ENCODE measurements at regions not wholly inside any gene's neighbourhood (a gene's known extent, or its start where the extent isn't known, plus 50 kb on each side); places are given as distances from the start of the nearest gene placed in this dataset.

- DNase-seq (ENCODE audit: low read depth) = peak; percentile 66
- no peak overlapping the region for H3K4me3 ChIP-seq (ENCODE audit: low read depth, low read length)
- H3K27me3 ChIP-seq (ENCODE audit: control insufficient read depth, insufficient read depth, low read length) = no peaks in the 10 kb centered on the region
- no peaks in the 10 kb centered on the region for H3K36me3 ChIP-seq (ENCODE audit: control insufficient read depth, insufficient read depth, low read length)
- no peak for TF ChIP-seq CTCF (IDR thresholded peaks at IDR 0.05; ENCODE audit: insufficient read depth, low read length, poor library complexity, severe bottlenecking)
Observed at GRCh38 chr12:91777268-91777992, 368.2 kb downstream of the BTG1 start.

GRCh38 chr12:91774434-91774921, 371.2 kb downstream of the BTG1 start:
- Histone ChIP-seq H3K36me3 (ENCODE audit: control insufficient read depth, insufficient read depth, low read length) (no peaks in the 10 kb centered on the region), H3K4me3 (ENCODE audit: low read depth, low read length) (no peak overlapping the region), H3K27me3 (ENCODE audit: control insufficient read depth, insufficient read depth, low read length) (no peaks in the 10 kb centered on the region)
- no peak for TF ChIP-seq CTCF (IDR thresholded peaks at IDR 0.05; ENCODE audit: insufficient read depth, low read length, poor library complexity, severe bottlenecking)
- no peak for DNase-seq (ENCODE audit: low read depth)

GRCh38 chr12:91773749-91774429, 371.8 kb downstream of the BTG1 start:
- no peak for TF ChIP-seq CTCF (IDR thresholded peaks at IDR 0.05; ENCODE audit: insufficient read depth, low read length, poor library complexity, severe bottlenecking)
- Histone ChIP-seq H3K27me3 (ENCODE audit: control insufficient read depth, insufficient read depth, low read length) (no peaks in the 10 kb centered on the region), H3K36me3 (ENCODE audit: control insufficient read depth, insufficient read depth, low read length) (no peaks in the 10 kb centered on the region), H3K4me3 (ENCODE audit: low read depth, low read length) (no peak overlapping the region)
- no peak for DNase-seq (ENCODE audit: low read depth)

GRCh38 chr12:91772411-91772810, 373.2 kb downstream of the BTG1 start:
- TF ChIP-seq CTCF (IDR thresholded peaks at IDR 0.05; ENCODE audit: insufficient read depth, low read length, poor library complexity, severe bottlenecking) = no peak
- no peaks in the 10 kb centered on the region for H3K27me3 ChIP-seq (ENCODE audit: control insufficient read depth, insufficient read depth, low read length)
- no peak for DNase-seq (ENCODE audit: low read depth)
- no peaks in the 10 kb centered on the region for H3K36me3 ChIP-seq (ENCODE audit: control insufficient read depth, insufficient read depth, low read length)
- H3K4me3 ChIP-seq (ENCODE audit: low read depth, low read length) = no peak overlapping the region

- no peak for DNase-seq (ENCODE audit: low read depth)
- Histone ChIP-seq H3K4me3 (ENCODE audit: low read depth, low read length) (no peak overlapping the region), H3K36me3 (ENCODE audit: control insufficient read depth, insufficient read depth, low read length) (no peaks in the 10 kb centered on the region), H3K27me3 (ENCODE audit: control insufficient read depth, insufficient read depth, low read length) (no peaks in the 10 kb centered on the region)
- TF ChIP-seq CTCF (IDR thresholded peaks at IDR 0.05; ENCODE audit: insufficient read depth, low read length, poor library complexity, severe bottlenecking) = no peak
Observed at GRCh38 chr12:91769736-91770135, 375.9 kb downstream of the BTG1 start.
